GM23338 (cell line): ENCODE measurements at regions not wholly inside any gene's neighbourhood (a gene's known extent, or its start where the extent isn't known, plus 50 kb on each side); places are given as distances from the start of the nearest gene placed in this dataset.

Experiments used
- ATAC-seq: fragments of 200-7000 bp; cut with Tn5 transposase; 3 replicates; pipeline ENCODE4 v1.9.1; 2020
- DNase-seq: peaks from one replicate; pipeline ENCODE4 v3.0.0-alpha.2; 2015; ENCODE audit warnings: low spot score
- H2AFZ ChIP-seq: fragments of 200-600 bp; sonication (generic); 2 replicates; pipeline ENCODE4 v1.8.0; 2016; ENCODE audit warnings: antibody characterized with exemption, mild to moderate bottlenecking, moderate library complexity
- H3F3A ChIP-seq: fragments of 200-600 bp; sonication (generic); replicated peaks from 2 replicates; pipeline ENCODE4 v1.8.0; 2017; ENCODE audit warnings: antibody characterized with exemption, mixed run types, low read depth
- H3K27ac ChIP-seq: fragments of 200-600 bp; sonication (generic); 2 replicates; pipeline ENCODE4 v1.6.1; 2016; ENCODE audit warnings: low read depth
- H3K27me3 ChIP-seq: fragments of 200-600 bp; sonication (generic); 2 replicates; pipeline ENCODE4 v1.8.0; 2016; ENCODE audit warnings: mild to moderate bottlenecking, mixed run types, moderate library complexity; ENCODE audit not compliant: insufficient read depth
- H3K36me3 ChIP-seq: fragments of 200-600 bp; sonication (generic); 2 replicates; pipeline ENCODE4 v1.8.0; 2016; ENCODE audit warnings: mild to moderate bottlenecking; ENCODE audit not compliant: insufficient read depth
- H3K4me1 ChIP-seq: fragments of 200-600 bp; sonication (generic); 2 replicates; pipeline ENCODE4 v1.8.0; 2016; ENCODE audit warnings: mild to moderate bottlenecking, moderate library complexity; ENCODE audit not compliant: insufficient read depth
- H3K4me2 ChIP-seq: fragments of 200-600 bp; sonication (generic); 2 replicates; pipeline ENCODE4 v1.7.1; 2017; ENCODE audit warnings: mixed run types
- H3K4me3 ChIP-seq: fragments of 200-600 bp; sonication (generic); 2 replicates; pipeline ENCODE4 v1.6.1; 2016; ENCODE audit warnings: mixed run types
- H3K79me2 ChIP-seq: fragments of 200-600 bp; sonication (generic); replicated peaks from 2 replicates; pipeline ENCODE4 v1.8.0; 2017; ENCODE audit warnings: mild to moderate bottlenecking; ENCODE audit not compliant: insufficient read depth
- H3K9me2 ChIP-seq: fragments of 200-600 bp; sonication (generic); 2 replicates; pipeline ENCODE4 v1.8.0; 2017; ENCODE audit not compliant: insufficient read depth
- H4K20me1 ChIP-seq: fragments of 200-600 bp; sonication (generic); replicated peaks from 2 replicates; pipeline ENCODE4 v1.8.0; 2017; ENCODE audit warnings: mild to moderate bottlenecking; ENCODE audit not compliant: insufficient read depth
- H3K27ac Mint-ChIP-seq: 2 replicates; pipeline ENCODE4 v1.8.0; 2020; ENCODE audit warnings: inconsistent platforms, mild to moderate bottlenecking, moderate library complexity, mixed read lengths
- H3K27me3 Mint-ChIP-seq: 3 replicates; pipeline ENCODE4 v1.8.0; 2022; ENCODE audit warnings: low read depth, mild to moderate bottlenecking, moderate library complexity, mixed read lengths, inconsistent platforms; ENCODE audit not compliant: insufficient read depth, poor library complexity
- H3K36me3 Mint-ChIP-seq: 3 replicates; pipeline ENCODE4 v1.8.0; 2021; ENCODE audit warnings: low read depth, mild to moderate bottlenecking, inconsistent platforms, moderate library complexity, mixed read lengths
- H3K4me1 Mint-ChIP-seq: 3 replicates; pipeline ENCODE4 v1.8.0; 2020; ENCODE audit warnings: mild to moderate bottlenecking, inconsistent platforms, mixed read lengths
- H3K4me3 Mint-ChIP-seq: 3 replicates; pipeline ENCODE4 v1.8.0; 2021; ENCODE audit warnings: moderate library complexity, mild to moderate bottlenecking, inconsistent platforms, mixed read lengths
- H3K9me3 Mint-ChIP-seq: 3 replicates; pipeline ENCODE4 v1.8.0; 2020; ENCODE audit warnings: moderate library complexity, mild to moderate bottlenecking, inconsistent platforms, mixed read lengths
- CTCF ChIP-seq, 2 experiments: fragments of 200-600 bp in 1 of 2; sonication (generic) in 1 of 2; conservative IDR thresholded peaks; 2 replicates each; pipeline versions ENCODE4 v1.5.1 to v1.6.1; 2016 to 2017; ENCODE audit warnings: antibody characterized with exemption in 2 of 2, low read depth in 2 of 2, mild to moderate bottlenecking in 2 of 2, moderate library complexity in 1 of 2
- ETS1 ChIP-seq: IDR thresholded peaks from 2 replicates; pipeline ENCODE4 v1.6.1; 2016; ENCODE audit warnings: antibody characterized with exemption
- EZH2 ChIP-seq: fragments of 200-600 bp; sonication (generic); IDR thresholded peaks from one replicate; pipeline ENCODE4 v1.8.0; 2017; ENCODE audit warnings: antibody characterized with exemption, mild to moderate bottlenecking, low read depth; ENCODE audit not compliant: unreplicated experiment
- EZH2phosphoT487 ChIP-seq: fragments of 200-600 bp; sonication (generic); IDR thresholded peaks from one replicate; pipeline ENCODE4 v1.8.1; 2018; ENCODE audit warnings: antibody characterized with exemption; ENCODE audit not compliant: unreplicated experiment
- JUNB ChIP-seq: IDR thresholded peaks from one replicate; pipeline ENCODE4 v1.6.1; 2016; ENCODE audit warnings: antibody characterized with exemption; ENCODE audit not compliant: unreplicated experiment
- NANOG ChIP-seq: IDR thresholded peaks from 2 replicates; pipeline ENCODE4 v1.6.1; 2016; ENCODE audit warnings: antibody characterized with exemption, borderline replicate concordance
- POLR2AphosphoS5 ChIP-seq: IDR thresholded peaks from 2 replicates; pipeline ENCODE4 v1.6.1; 2016; ENCODE audit warnings: antibody characterized with exemption, low read depth
- STAT1 ChIP-seq: IDR thresholded peaks from one replicate; pipeline ENCODE4 v1.6.1; 2016; ENCODE audit warnings: antibody characterized with exemption; ENCODE audit not compliant: unreplicated experiment
- ZNF114 ChIP-seq: fragments of 250-450 bp; sonication (Bioruptor Pico); IDR thresholded peaks from 2 replicates; pipeline ENCODE4 v1.5.0; 2020; ENCODE audit warnings: mild to moderate bottlenecking, moderate library complexity
- ZNF331 ChIP-seq: fragments of 250-450 bp; sonication (Bioruptor Pico); IDR thresholded peaks from 2 replicates; pipeline ENCODE4 v1.5.0; 2020; ENCODE audit warnings: low read depth, mild to moderate bottlenecking, moderate library complexity
- TF ChIP-seq, protein P1 (sequence below): IDR thresholded peaks from one replicate; pipeline ENCODE4 v1.6.1; 2018; ENCODE audit warnings: antibody characterized with exemption; ENCODE audit not compliant: unreplicated experiment

DNA sequence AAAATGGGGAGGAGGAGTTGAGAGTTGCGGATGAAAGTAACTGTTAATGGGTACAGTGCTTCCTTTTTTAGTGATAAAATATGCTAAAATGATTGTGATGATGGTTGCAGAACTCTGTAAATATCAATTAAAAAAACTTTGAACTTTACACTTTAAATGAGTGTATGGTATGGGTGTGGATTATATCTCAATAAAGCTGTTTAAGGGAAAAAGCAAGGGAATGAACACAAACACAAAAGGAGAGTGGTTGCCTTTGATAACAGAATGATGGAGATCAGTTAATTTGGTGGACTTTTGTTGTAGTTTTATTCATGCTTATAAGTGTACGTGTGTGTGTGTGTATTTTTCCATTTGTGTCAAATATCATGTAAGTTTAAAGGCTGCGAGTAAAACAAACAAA is 186.1 kb downstream of the ZNF608 start (continued):
- TF ChIP-seq, protein P1, sequence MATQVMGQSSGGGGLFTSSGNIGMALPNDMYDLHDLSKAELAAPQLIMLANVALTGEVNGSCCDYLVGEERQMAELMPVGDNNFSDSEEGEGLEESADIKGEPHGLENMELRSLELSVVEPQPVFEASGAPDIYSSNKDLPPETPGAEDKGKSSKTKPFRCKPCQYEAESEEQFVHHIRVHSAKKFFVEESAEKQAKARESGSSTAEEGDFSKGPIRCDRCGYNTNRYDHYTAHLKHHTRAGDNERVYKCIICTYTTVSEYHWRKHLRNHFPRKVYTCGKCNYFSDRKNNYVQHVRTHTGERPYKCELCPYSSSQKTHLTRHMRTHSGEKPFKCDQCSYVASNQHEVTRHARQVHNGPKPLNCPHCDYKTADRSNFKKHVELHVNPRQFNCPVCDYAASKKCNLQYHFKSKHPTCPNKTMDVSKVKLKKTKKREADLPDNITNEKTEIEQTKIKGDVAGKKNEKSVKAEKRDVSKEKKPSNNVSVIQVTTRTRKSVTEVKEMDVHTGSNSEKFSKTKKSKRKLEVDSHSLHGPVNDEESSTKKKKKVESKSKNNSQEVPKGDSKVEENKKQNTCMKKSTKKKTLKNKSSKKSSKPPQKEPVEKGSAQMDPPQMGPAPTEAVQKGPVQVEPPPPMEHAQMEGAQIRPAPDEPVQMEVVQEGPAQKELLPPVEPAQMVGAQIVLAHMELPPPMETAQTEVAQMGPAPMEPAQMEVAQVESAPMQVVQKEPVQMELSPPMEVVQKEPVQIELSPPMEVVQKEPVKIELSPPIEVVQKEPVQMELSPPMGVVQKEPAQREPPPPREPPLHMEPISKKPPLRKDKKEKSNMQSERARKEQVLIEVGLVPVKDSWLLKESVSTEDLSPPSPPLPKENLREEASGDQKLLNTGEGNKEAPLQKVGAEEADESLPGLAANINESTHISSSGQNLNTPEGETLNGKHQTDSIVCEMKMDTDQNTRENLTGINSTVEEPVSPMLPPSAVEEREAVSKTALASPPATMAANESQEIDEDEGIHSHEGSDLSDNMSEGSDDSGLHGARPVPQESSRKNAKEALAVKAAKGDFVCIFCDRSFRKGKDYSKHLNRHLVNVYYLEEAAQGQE, result no peak
- TF ChIP-seq EZH2phosphoT487 (no peak), EZH2 (no peak), ZNF114 (CRISPR knock-in tag) (no peak), ZNF331 (no peak), STAT1 (no peak)

- H2AFZ ChIP-seq, result no peak overlapping the region
- H3K79me2 ChIP-seq, result no peaks in the 10 kb centered on the region
- peaks cover 6% of the 10 kb centered on the region; the same call in 1 of the 3 replicates for H3K36me3 Mint-ChIP-seq
- H3K4me3 ChIP-seq, result no peak overlapping the region
- H3K27me3 ChIP-seq, result peaks cover 17% of the 10 kb centered on the region; the same call in 1 of the 2 replicates
- peaks cover 3% of the 10 kb centered on the region for H3K27me3 Mint-ChIP-seq
- H3K4me1 ChIP-seq, result peaks cover 15% of the 10 kb centered on the region
- ATAC-seq, result no peak
- H3K27ac ChIP-seq, result no peak overlapping the region
- no peak overlapping the region for H3K27ac Mint-ChIP-seq
- H4K20me1 ChIP-seq, result no peaks in the 10 kb centered on the region
- H3F3A ChIP-seq, result no peaks in the 10 kb centered on the region
- H3K36me3 ChIP-seq, result no peaks in the 10 kb centered on the region
- no peak overlapping the region for H3K4me3 Mint-ChIP-seq
- H3K4me1 Mint-ChIP-seq, result peaks cover 15% of the 10 kb centered on the region
- H3K4me2 ChIP-seq, result no peak overlapping the region
- H3K9me2 ChIP-seq, result no peaks in the 10 kb centered on the region
- no peaks in the 10 kb centered on the region; the same call in 2 of the 3 replicates for H3K9me3 Mint-ChIP-seq
- no peak for DNase-seq
- no peak for TF ChIP-seq STAT1
- TF ChIP-seq POLR2AphosphoS5, result no peak
- no peak for TF ChIP-seq CTCF (conservative IDR thresholded peaks at IDR 0.05; ENCODE audit: low read depth in 2 of 2)
- no peak for TF ChIP-seq EZH2phosphoT487
- no peak for TF ChIP-seq ETS1
- no peak for TF ChIP-seq ZNF331
- no peak for TF ChIP-seq JUNB
- TF ChIP-seq, protein P1, result no peak
- no peak for TF ChIP-seq ZNF114 (CRISPR knock-in tag)
- TF ChIP-seq NANOG, result no peak
Observed at GRCh38 chr5:124557761-124558160, 188.7 kb downstream of the ZNF608 start.
